ENCODE measurements at regions not wholly inside any gene's neighbourhood (a gene's known extent, or its start where the extent isn't known, plus 50 kb on each side); places are given as distances from the start of the nearest gene placed in this dataset.

GRCh38 chr21:26773058-26773457, 72.2 kb downstream of the ADAMTS1 start:
- TF ChIP-seq CTCF (conservative IDR thresholded peaks at IDR 0.05) (no peak), ZFX (IDR thresholded peaks at IDR 0.05) (no peak)

Measured in C4-2B (cell line).